ENCODE measurements at regions not wholly inside any gene's neighbourhood (a gene's known extent, or its start where the extent isn't known, plus 50 kb on each side); places are given as distances from the start of the nearest gene placed in this dataset.

DNA sequence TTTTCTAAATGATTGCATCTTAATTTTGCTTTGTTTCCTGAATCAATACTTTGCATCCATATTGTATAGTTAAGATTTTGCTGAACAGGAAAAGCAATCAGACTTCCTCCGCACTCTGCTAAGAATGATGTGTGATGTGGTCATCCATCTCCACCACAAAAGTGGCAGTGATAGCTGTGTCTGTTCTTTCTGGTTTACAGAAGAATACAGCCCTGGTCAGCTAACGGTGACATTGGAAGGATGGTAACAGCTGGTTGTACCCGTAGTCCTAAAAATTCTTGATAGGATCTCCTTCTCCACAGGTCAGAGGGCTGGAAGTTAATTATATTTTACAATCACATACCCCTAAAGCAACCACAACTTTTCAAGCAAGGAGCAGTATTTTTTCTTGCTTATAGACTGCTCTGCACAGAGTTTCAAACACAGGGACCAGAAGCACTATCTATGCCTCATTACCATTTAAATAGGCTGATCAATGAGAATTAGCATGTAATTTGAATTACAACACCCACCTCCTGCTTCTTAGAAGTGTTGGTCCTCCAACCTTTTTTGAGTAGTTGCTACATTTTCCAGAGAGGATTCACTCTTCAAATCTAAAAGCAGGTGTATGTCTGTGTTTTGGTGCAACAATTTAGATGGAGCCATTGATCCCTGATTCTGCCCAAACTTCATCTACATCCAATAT lies 1191.9 kb upstream of the NUDT12 start:
- DNase-seq: no peak

DNA sequence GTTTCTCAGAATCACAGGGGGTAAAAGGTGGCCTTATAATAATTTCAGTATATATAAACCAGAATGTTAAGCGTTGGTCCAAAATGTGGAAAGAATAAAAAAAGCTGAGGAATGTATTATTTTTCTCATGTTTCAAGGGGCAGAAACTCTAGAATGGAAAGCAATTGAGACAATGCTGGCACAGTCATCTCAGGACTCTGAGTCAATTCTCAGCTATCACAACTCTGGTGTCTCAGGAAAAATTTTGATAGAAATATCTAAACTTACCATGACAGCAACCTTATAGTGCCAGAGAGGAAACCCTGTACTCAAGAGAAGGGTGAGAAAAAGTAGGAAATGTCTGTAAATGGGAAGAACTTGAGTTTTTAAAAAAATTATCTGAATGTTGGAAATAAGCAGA lies 1189.4 kb upstream of the NUDT12 start:
- DNase-seq: no peak

DNA sequence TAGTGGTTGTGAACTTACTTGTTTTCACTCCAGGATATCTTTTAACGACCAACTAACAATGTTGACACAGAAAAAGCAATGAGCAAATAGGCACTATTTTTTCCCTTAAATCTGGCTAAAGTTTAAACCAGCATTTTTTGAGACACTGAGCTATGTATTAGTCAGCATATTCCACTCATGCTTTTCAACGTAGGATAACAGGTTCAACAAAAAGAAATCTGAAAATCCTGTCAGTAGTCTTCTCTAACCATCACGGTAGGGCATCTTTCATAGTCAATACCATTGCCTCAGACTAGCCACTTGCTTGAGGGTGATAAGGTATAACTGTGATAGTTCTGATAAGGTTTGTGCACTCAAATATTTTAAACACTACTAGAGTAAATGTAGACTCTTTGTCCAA lies 1177.3 kb upstream of the NUDT12 start:
- no peak for DNase-seq

DNA sequence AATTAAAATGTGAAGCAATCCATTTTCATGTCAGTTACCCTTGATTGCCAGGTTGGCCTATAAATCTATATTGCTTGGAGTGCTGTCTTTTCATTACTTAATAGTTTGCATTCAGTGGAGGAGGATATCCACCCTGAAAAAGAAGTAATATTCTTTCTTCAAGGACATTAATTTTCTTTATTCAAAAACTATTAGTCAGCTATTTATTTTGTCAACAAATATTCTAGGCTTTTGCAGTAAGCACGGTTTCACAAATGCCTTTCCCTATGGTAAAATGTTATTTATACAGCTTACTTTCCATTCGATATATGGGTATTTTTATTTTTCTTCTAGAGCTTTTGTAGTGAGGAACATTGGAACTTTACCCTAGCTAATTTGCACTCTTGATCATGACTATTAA lies 1176.9 kb upstream of the NUDT12 start:
- DNase-seq: no peak

DNA sequence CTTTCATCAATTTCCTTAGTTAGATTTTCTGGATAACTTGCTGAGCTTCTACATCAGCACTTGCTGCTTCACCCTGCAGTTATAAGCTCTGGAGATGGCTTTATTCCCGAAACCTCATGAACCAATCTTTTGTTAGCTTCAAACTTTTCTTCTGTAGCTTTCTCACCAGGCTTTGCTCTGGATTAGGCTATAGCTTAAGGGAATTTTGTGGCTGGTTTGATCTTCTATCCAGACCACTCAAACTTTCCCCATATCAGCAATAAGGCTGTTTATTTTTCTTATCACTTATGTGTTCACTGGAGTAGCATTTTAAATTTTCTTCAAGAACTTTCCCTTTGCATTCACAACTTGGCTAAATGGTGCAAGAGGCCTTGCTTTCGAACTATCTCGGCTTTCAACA lies 1173.5 kb upstream of the NUDT12 start:
- no peak for DNase-seq

DNA sequence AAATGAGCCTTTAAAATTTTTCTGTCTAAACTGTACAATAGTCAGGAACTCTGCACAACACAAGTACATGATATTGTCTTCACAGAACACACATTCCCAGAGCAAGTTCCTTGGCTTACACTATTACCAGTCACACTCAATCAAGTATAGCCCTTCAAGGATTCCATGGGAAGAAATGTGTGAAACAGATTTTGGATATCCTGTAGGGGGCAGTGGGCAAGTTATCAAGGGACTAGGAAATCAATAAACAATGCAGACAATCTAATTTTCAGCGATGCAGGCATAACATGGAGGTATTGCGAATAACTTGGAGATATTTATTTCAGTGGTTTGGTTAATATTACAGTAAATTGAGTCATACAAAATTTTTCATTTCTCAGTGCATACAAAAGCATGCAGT lies 1171.5 kb upstream of the NUDT12 start:
- no peak for DNase-seq

DNA sequence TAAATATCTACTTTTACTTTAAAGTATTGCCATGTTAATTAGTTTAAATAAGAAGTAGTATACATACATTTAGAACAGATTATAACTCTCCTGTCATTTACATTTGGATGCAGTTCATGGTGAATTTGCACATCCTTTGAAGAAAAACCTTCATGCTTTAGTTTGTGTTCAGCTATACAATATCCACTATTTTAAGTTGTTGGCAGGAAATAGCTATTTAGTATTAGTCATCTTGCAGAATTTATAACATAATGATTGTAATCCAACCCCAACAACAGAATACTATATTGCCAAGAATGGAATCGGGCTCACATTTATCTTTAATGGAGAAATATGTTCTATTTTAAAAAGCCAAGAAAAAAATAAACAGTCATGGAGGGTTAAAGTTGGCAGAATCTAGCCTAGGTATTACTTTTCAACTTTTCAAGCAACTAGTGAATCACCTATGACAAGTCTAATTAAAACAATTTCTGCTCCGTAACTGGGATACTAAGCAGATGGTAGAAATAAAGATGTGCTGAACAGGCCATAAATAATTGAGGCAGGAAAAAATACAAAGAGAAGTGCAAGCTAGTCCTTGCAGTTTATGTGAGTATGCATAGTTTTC lies 1170.6 kb upstream of the NUDT12 start:
- DNase-seq: no peak

DNA sequence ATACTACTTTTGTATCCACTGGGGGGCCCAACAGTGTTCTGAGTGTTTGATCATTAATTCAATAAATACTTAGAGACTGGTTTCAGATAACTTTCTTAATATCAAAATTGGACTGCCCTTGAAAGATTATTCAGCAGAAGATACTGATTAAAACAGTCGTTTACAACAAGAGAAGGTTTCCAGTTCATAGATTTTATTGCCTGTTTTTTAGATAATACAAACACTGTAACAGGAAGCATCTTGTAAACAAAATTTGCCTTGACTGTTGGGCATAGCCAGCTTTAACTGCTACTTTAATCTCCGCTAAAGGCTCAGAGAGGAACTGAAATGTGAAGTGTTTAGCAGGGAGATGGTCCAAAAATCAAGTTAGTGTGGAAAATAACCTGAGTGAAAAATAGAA lies 1168.7 kb upstream of the NUDT12 start:
- no peak for DNase-seq

DNA sequence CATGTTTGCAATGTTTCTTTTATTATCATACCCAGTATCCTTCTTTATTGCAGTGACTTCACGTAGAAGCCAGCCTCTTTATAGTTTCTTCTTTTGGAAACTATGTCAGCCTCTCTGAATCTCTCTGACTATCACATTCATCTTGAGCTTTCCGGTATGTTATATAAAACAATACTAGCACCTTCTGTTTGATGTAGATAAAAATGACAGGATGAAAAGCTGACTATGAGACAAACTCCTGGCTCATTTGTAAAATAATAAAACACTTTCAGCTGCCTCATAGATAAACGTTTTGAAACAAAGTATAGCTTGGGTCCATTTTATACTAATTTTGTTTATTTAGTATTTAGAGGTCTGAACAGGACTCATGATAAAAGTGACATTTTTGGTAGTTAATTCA lies 1145.4 kb upstream of the NUDT12 start:
- DNase-seq: no peak

DNA sequence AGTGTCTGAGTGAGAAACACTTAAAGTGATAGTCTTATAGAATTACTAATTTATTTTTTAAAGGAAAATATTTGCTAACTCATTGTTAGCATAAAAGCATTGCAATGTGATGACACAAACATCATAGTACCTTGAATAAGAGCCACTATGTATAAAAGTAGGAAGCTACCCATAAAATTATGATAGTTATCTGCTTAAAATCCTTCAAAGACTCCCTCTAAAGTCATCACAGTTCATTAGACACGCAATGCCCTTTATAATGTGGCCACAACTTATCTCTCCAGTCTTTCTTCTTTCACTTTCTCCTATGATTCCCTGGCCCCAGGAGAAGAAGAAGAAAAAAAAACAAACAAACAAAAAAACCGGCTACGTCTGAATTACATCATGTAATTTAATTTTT lies 1144.0 kb upstream of the NUDT12 start:
- DNase-seq: no peak

DNA sequence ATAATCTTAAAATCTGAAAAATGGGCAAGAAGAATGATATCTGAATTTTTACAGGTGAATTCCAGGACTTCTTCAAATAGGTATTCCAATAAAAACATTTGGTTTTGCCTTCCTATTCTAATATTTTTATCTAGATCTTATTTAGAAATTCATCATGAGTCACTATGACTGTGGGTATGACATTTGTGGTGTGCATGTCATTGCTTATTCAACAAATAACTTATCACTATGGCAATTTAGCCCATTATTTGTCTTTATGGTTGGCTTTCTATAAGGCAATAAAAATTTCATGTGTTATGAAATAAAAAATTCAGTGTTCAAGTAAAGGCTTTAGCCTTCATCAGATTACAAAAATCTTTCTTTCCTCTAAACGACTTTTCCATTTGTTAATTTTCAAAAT lies 1139.6 kb upstream of the NUDT12 start:
- no peak for DNase-seq

DNA sequence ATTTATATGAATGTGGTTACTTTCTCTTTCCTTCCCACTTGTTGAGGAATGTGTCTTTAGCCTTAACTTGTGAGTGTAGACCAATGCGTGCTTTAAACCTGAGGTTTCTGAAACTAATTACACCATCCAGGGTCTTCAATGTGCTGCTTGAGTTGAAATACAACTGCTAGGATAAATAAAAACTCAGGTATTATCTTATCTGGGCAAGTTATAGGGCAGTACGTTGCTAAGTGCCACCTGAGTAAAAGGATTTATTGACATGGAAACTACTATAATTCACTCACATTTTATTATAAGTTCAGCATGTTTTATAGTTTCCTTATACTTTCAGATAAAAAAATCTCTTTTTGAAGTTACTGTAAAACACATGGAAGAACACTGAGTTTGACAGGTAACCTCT lies 1136.8 kb upstream of the NUDT12 start:
- DNase-seq: no peak

DNA sequence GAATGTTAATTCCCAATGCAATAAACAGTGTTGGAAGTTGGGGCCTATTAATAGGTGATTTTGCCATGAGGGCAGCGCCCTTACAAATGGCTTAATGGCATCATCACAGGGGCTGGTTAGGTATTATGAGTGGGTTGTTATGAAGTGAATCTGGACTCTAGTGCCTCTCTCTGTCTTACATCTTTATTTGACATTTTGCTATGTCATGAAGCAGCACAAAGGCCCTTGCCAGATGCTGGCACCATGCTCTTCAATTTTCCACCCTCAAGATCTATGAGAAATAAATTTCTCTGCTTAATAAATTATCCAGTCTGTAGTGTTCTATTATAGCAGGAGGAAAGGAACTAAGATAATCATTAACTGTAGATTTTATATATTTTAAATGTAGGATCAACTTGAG lies 1098.7 kb upstream of the NUDT12 start:
- no peak for DNase-seq

DNA sequence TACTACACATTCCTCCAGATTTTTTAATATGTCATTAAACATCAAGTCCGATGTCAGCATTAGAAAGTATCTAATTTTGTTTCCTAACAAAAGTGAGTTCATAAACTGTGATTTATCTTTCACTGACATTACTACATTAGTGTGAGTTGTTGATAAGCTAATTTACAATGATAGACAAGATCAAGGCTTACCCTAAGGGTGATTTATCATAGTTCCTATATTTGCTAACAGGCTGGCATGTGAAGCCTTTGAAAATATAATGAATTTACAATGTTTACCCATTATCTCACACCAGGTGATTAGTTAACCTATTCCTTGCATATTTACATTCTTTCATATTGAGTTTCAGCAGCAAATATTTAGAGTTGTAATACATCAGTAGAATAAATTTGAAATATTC lies 1096.9 kb upstream of the NUDT12 start:
- DNase-seq: no peak

DNA sequence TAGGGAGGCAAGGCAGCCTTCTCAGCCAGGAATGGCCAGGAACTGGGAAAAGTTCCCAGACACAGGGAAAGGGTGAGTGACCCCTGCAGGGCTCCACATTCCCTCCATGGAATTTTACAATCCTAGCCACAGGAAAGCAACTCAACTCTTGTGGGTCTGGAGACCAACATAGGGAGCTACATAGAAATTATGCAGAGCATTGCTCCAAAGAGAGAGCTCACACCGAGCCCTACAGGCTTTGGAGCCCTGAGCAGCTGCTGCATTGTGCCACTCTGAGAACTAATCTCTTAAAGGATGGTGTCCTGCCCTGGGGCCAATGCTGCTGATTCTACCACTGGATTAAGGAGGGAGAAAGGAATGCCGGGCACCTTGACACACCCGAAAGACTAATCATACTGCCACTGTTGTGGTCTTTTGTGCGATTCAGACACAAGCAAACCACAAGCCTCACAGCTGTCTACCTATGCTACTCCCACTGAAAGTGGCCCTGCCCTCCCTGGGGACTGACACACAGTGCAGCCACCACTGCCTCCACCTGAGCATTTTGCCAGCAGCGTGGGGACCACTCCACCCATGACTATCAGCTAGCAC lies 1089.8 kb upstream of the NUDT12 start:
- no peak for DNase-seq

DNA sequence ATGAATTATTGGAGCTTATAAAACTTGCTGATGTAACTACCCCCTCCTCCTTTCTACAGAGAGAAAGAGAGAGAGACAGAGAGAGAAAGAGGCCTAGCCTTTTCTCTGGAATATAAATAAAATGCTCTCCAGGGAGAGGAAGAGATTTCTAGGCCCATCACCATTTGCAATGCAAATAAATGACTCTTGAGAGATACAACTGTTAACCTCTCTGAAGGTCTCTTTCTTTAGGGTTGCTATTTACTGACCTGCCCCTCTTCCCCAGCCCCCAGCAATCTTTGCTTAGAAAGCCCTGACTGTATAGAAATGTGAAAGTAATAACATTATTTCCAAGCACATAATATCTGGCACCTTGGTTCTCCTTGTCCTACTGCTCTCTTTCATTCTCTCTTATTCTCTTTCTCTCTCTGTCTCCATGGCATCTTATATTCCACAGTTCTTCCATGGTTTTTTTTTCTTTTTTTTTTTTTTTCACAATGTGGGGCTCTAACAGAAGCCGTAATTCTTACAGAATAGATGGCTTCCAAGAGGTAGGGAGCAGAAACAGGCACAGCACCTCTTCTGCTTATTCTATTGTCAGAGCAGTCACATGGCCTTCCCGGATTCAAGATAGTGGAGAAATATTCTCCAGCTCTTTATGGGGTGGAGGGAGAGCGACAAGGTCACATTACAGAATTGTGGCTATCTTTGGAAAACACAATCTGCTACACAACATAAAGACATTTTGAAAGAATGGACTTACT lies 1087.9 kb upstream of the NUDT12 start:
- DNase-seq: no peak

DNA sequence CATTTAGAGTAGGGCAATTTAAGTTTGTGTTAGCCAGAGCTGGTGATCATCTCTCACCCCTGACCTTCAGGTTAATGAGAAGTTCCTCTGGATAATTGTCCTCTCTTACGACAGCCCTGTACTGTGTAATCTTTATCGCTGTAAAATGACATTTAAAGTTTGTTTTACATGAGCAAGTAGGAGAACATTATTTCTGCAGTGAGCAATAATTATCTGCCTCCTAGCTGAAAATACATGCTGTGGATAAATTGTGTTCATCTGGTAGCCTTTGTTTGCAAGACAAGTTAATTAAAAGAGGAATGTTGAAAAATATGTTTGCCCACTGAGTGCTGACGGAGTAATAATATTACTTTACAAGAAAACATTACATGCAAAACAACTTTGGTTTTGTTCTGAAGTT lies 1083.8 kb upstream of the NUDT12 start:
- no peak for DNase-seq

DNA sequence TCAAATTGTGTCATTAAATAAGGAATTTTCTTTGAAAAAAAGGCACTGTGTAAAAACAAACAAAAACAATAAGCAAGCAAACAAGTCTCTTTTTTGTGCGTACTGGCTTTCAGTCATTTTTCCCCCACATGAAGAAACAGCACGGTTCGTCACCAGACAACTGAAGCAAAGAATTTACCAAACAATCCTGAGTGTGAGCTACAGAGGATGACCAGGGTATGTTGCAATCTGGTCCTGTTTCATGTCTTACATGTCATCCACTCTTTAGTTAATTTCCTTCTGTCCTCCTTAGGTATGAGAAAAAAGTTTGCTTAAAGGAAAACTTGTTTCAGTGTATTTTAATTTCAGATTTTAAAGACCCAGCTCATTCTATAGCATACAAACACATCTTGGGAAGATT lies 1080.7 kb upstream of the NUDT12 start:
- no peak for DNase-seq

DNA sequence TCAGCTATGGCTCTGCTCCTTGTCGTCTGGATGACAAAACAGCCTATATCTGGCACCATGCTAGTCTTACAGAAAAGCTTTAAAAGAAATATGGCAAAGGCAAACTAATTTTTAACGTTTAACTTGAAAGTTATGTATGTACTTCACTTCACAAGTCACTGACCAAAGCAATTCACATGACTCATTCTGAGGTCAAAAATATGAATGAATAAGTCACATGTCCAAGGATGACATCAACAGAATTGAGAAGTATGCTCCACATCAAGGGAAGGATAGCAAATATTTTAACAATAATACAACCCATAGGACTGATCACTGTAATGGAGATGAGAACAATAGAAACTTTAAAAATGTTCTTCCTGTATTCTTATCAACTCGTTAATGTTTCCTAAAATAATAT lies 1072.6 kb upstream of the NUDT12 start:
- DNase-seq: no peak

DNA sequence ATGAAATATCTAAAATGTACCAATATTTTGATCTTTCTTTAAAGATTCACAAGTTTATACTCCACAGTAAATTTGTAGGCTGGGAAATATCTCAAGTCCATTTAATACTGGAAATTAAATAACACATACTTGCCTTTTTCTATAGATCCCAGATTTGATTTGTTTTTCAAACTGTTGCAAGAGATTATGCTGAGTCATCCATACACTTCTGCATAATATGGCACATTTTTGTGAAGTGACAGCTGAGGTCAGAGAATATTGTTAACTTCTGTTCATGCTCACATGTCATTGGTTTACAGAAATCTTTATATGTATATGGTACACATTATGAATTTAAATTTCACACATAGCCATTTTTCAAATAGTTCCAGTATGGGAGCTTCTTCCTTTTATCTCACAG lies 1066.3 kb upstream of the NUDT12 start:
- no peak for DNase-seq

DNA sequence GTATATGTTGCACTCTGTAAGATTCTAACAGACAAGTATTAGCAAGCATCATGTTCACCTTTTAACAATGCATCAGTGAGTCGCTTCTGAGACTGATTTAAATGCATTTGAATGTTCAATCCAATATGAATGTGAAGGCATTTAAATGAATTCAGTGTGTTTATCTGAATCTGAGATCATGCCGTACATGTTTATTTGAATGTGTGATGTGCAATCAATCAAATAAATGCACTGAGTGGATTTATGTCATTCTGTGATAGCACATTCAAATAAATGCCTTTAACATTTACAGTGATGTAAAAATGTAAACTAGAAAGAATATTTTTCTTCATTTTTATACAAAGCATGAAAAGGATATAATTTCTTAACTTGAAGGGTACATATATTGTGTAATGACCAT lies 1063.5 kb upstream of the NUDT12 start:
- DNase-seq: no peak

DNA sequence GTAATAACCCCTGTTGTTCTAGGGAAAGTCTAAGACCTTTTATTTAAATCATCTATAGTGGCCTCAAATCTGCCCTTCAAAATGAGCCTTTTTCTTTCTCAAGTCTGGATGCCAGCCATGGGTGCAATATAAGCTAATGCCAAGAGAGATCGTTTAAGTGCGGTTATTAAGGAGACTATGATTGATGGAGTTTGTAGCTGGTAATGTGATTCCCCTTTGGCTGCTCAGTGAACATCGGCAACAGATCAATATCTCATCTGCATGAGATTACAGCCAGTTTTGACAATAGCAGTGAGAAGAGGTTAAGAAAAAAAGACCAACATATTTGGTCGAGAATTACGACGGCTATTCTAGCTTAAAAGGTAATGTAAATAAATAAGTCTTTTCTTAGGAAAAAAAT lies 1049.4 kb upstream of the NUDT12 start:
- DNase-seq: no peak

DNA sequence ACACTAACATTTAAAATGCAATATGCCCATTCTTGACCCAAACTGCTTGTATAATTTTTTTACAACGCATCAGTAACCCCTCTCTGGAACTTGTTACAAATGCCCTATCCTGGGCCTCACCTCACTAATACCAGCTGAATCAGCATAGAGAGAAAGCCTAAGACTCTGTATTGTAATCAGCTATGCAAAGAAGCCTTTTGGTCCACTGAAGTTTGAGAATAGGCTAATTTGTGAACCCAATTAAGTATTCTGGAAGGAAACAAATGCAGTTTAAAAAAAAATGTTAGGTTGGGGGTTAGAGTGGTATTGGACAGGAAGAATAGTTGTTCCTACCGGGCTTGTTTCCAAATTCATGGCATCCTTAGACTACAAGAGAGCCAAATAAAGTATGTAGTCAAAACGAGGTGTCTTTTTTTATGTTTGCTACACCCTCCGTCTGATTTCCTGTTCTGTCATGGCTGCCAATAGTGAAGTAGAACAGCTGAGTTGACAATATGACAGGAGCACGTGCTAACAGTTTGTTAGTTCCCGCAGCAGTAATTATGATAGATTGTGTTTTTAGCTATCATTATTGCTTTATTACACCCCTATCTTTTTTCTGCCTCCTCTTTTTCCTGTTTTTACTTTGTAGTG lies 1048.7 kb upstream of the NUDT12 start:
- no peak for DNase-seq

Measured in CD4-positive, alpha-beta T cell treated with Interleukin-6 for 4 hours (primary cell).